ENCODE measurements at regions not wholly inside any gene's neighbourhood (a gene's known extent, or its start where the extent isn't known, plus 50 kb on each side); places are given as distances from the start of the nearest gene placed in this dataset.

DNA sequence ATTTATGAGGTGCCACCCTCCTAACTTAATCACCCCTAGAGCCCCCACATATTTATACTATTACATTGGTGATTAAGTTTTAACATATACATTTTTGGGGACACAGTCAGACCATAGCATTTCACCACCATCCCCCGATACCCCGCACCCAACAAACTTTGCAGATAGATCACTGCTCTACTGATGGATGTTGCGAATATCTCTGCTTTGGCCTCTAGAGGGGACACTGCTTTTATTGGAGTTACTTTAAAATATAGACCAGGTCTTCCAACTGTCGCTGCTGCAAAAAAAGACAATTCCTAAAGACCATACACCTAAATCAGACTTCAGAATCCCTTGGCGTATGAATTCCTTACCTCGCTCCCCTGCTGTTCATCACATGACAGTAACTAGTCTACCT lies 115.8 kb upstream of the FSHR start:
- TF ChIP-seq TAF1 (IDR thresholded peaks at IDR 0.05; ENCODE audit: borderline replicate concordance, low read depth, low read length), result no peak
- no peak for TF ChIP-seq POLR2A (IDR thresholded peaks at IDR 0.05; ENCODE audit: low read depth, low read length)
- TF ChIP-seq POLR2AphosphoS5 (IDR thresholded peaks at IDR 0.05; ENCODE audit: low read depth, low read length), result no peak
- DNase-seq (ENCODE audit: insufficient read length), result no peak
- no peak for FAIRE-seq

DNA sequence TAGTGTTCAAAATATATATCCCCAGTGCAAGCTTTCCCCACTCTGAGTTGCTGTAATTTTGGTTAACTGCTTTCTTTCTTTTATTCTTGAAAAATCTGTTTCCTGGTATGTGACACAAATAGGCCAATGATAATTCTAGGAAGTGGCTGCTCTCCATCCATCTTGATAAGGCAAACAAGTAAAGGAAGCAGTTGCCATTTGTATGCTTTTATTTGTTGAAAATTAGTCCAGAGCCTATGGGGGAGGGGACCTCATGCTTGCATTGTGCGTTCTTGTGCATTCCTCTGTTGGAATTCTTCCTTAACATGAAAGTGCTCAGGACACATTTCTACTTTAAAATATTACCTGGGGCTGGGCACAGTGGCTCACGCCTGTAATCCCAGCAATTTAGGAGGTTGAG lies 111.2 kb upstream of the FSHR start:
- TF ChIP-seq TAF1 (IDR thresholded peaks at IDR 0.05; ENCODE audit: borderline replicate concordance, low read depth, low read length), result no peak
- no peak for TF ChIP-seq POLR2AphosphoS5 (IDR thresholded peaks at IDR 0.05; ENCODE audit: low read depth, low read length)
- no peak for DNase-seq (ENCODE audit: insufficient read length)
- no peak for FAIRE-seq

DNA sequence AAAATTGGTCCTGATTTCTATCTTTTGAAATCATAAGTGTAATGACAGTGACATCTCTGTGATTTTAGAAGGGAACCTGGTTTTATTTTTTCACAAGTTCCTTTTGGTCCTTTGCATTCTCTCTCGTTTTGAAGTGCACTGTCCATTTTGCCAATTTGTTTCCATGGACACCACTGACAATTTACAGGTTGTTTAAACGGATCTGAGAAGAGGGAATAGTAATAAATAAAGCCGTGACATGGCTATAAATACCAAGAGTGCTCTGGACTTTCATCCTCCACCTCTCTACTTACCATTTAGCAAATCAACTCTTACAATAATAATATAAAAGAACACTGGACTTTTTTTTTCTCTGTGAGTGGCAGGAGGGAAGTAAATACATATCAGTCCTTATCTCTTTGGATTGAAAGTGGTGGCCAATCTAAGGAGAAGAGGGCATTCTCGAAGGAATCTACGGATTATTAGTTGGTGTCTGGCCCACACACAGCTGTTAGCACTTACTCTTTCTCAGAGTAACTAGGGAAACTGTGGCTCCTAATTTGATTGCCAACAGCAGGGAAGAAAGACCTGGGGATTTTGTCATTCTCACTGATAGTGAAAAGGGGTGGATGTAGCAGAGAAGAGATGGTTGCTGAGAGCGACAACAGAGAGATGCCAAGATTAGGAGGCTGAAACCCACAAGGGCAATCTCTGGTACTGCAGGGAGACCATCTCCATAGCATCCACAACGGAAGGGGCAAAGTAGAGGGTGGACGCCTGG lies 108.7 kb upstream of the FSHR start:
- TF ChIP-seq TAF1 (IDR thresholded peaks at IDR 0.05; ENCODE audit: borderline replicate concordance, low read depth, low read length), result no peak
- TF ChIP-seq POLR2A (IDR thresholded peaks at IDR 0.05; ENCODE audit: low read depth, low read length), result no peak
- TF ChIP-seq POLR2AphosphoS5 (IDR thresholded peaks at IDR 0.05; ENCODE audit: low read depth, low read length), result no peak
- FAIRE-seq (no peak), DNase-seq (ENCODE audit: insufficient read length) (no peak)

DNA sequence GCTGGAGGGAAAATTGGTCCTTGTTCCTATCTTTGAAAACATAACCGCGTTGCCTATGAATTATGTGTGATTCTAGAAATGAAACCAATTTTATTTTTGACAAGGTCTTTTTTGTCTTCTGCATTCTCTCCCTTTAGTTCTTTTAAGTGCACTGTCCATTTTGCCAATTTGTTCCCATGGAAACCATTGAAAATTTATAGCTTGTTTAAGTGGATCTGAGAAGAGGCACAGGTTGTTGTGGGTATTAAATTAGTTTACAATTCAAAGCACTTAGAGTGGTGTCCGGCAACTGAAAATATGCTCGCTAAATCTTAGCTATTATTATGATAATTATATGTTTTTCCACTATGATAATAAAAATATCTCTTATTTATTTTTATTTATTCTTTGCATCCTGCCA lies 107.5 kb upstream of the FSHR start:
- no peak for FAIRE-seq

GRCh38 chr2:49260979-49261538 lies 106.7 kb upstream of the FSHR start:
- TF ChIP-seq POLR2AphosphoS5 (IDR thresholded peaks at IDR 0.05; ENCODE audit: low read depth, low read length), result no peak
- TF ChIP-seq TAF1 (IDR thresholded peaks at IDR 0.05; ENCODE audit: borderline replicate concordance, low read depth, low read length), result no peak
- no peak for TF ChIP-seq POLR2A (IDR thresholded peaks at IDR 0.05; ENCODE audit: low read depth, low read length)
- FAIRE-seq (no peak), DNase-seq (ENCODE audit: insufficient read length) (no peak)

More for the DNA sequence above, 107.5 kb upstream of the FSHR start:
- DNase-seq (ENCODE audit: insufficient read length), result no peak
- TF ChIP-seq POLR2A (IDR thresholded peaks at IDR 0.05; ENCODE audit: low read depth, low read length) (no peak), POLR2AphosphoS5 (IDR thresholded peaks at IDR 0.05; ENCODE audit: low read depth, low read length) (no peak), TAF1 (IDR thresholded peaks at IDR 0.05; ENCODE audit: borderline replicate concordance, low read depth, low read length) (no peak)

DNA sequence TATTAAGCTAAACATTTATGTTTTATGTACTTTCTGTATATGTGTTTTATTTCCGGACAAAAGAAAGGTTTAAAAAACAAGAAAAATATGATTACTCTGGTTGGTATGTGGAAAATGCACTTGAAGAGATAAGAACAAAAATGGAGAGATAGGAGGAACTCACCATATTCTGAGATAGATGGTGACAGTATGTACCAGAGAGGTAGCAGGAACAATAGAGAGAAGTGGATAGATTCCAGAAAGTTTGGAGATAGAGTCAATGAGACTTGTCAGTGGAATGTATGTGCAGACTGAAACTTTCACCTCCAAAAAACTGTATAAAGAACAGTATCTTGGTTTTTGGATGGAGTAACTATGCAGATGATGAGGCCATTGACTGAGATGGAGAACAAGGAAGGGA lies 105.6 kb upstream of the FSHR start:
- FAIRE-seq (no peak), DNase-seq (ENCODE audit: insufficient read length) (no peak)
- no peak for TF ChIP-seq POLR2AphosphoS5 (IDR thresholded peaks at IDR 0.05; ENCODE audit: low read depth, low read length)
- no peak for TF ChIP-seq POLR2A (IDR thresholded peaks at IDR 0.05; ENCODE audit: low read depth, low read length)
- no peak for TF ChIP-seq TAF1 (IDR thresholded peaks at IDR 0.05; ENCODE audit: borderline replicate concordance, low read depth, low read length)

- TF ChIP-seq TAF1 (IDR thresholded peaks at IDR 0.05; ENCODE audit: borderline replicate concordance, low read depth, low read length) (no peak), POLR2AphosphoS5 (IDR thresholded peaks at IDR 0.05; ENCODE audit: low read depth, low read length) (no peak), POLR2A (IDR thresholded peaks at IDR 0.05; ENCODE audit: low read depth, low read length) (no peak)
- DNase-seq (ENCODE audit: insufficient read length) (no peak), FAIRE-seq (no peak)
Measured at GRCh38 chr2:49255409-49255971, 101.2 kb upstream of the FSHR start.

DNA sequence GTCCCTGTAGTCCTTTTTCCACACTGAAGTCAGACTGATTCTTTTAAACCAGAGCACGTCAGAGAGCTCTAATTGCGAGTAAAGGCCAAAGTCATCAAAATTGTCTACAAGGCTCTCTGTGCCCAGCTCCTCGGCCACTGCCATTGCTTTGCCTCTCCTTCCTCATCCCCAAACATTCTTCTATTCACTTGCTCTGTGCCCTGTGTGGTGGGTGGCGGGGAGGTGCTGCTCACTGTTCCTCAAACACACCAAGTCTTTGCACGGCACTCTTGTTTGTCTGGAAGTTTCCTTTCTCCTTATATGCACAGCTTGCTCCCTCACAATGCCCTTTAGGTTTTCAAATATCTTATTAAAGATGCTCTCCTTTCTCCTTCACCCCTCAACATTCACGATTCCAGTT lies 100.1 kb upstream of the FSHR start:
- DNase-seq (ENCODE audit: insufficient read length), result no peak
- no peak for TF ChIP-seq POLR2AphosphoS5 (IDR thresholded peaks at IDR 0.05; ENCODE audit: low read depth, low read length)
- TF ChIP-seq POLR2A (IDR thresholded peaks at IDR 0.05; ENCODE audit: low read depth, low read length), result no peak
- no peak for TF ChIP-seq TAF1 (IDR thresholded peaks at IDR 0.05; ENCODE audit: borderline replicate concordance, low read depth, low read length)
- FAIRE-seq, result no peak

- no peak for FAIRE-seq
- TF ChIP-seq TAF1 (IDR thresholded peaks at IDR 0.05; ENCODE audit: borderline replicate concordance, low read depth, low read length) (no peak), POLR2AphosphoS5 (IDR thresholded peaks at IDR 0.05; ENCODE audit: low read depth, low read length) (no peak), POLR2A (IDR thresholded peaks at IDR 0.05; ENCODE audit: low read depth, low read length) (no peak)
- no peak for DNase-seq (ENCODE audit: insufficient read length)
Measured at GRCh38 chr2:49251766-49252165, 97.5 kb upstream of the FSHR start.

DNA sequence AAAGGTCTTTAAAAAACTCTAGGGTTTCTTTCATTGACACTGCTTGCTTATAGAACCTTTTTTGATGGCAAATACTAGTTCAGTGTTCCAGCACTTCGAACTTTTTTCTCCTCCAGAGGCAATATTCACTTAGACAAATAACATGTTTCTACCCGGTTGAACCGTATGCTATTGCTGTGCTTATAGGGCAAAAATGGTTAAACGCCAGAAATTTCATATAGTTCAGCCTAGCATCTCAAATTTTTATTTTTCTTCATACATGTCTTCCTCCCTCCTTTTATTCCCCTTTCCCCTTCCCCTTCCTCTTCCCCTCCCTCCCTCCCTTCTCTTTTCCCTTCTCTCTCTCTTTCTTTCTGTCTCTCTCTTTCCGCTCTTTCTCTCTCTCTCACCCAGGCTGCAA lies 96.9 kb upstream of the FSHR start:
- no peak for TF ChIP-seq POLR2AphosphoS5 (IDR thresholded peaks at IDR 0.05; ENCODE audit: low read depth, low read length)
- TF ChIP-seq POLR2A (IDR thresholded peaks at IDR 0.05; ENCODE audit: low read depth, low read length), result no peak
- TF ChIP-seq TAF1 (IDR thresholded peaks at IDR 0.05; ENCODE audit: borderline replicate concordance, low read depth, low read length), result no peak
- DNase-seq (ENCODE audit: insufficient read length), result no peak
- FAIRE-seq, result no peak

- FAIRE-seq, result no peak
- DNase-seq (ENCODE audit: insufficient read length), result no peak
Measured at GRCh38 chr2:49248506-49248905, 94.2 kb upstream of the FSHR start.

GRCh38 chr2:49241991-49242390 lies 87.7 kb upstream of the FSHR start:
- DNase-seq (ENCODE audit: insufficient read length), result no peak
- TF ChIP-seq POLR2A (IDR thresholded peaks at IDR 0.05; ENCODE audit: low read depth, low read length) (no peak), TAF1 (IDR thresholded peaks at IDR 0.05; ENCODE audit: borderline replicate concordance, low read depth, low read length) (no peak), POLR2AphosphoS5 (IDR thresholded peaks at IDR 0.05; ENCODE audit: low read depth, low read length) (no peak)
- FAIRE-seq, result no peak

More at GRCh38 chr2:49248506-49248905, 94.2 kb upstream of the FSHR start:
- TF ChIP-seq TAF1 (IDR thresholded peaks at IDR 0.05; ENCODE audit: borderline replicate concordance, low read depth, low read length) (no peak), POLR2A (IDR thresholded peaks at IDR 0.05; ENCODE audit: low read depth, low read length) (no peak)

All from GM12892 (cell line).